ENCODE measurements at regions not wholly inside any gene's neighbourhood (a gene's known extent, or its start where the extent isn't known, plus 50 kb on each side); places are given as distances from the start of the nearest gene placed in this dataset.
"Not testable (repeated sequence)": the region's sequence is repeated elsewhere in the genome, so short reads cannot be mapped to it uniquely, and the experiment has no call there.

- no peak overlapping the region for H3K9ac ChIP-seq (ENCODE audit: low read length)
- H3K27me3 ChIP-seq (replicated peaks; ENCODE audit: control insufficient read depth, insufficient read depth, low read length), result no peaks in the 10 kb centered on the region
- DNase-seq (ENCODE audit: low read depth), result peak; percentile 33
- H3K36me3 ChIP-seq (ENCODE audit: control insufficient read depth, insufficient read depth, low read length, severe bottlenecking), result no peaks in the 10 kb centered on the region
- no peaks in the 10 kb centered on the region for H3K9me3 ChIP-seq (ENCODE audit: control insufficient read depth, low read length)
- H3K4me1 ChIP-seq (ENCODE audit: control insufficient read depth, insufficient read depth, low read length), result no peaks in the 10 kb centered on the region
- H3K4me3 ChIP-seq (ENCODE audit: low read length), result no peak overlapping the region
Observed at GRCh38 chr1:119253366-119253765, 112.9 kb upstream of the WARS2 start.

- no peak for DNase-seq (ENCODE audit: low read depth)
- no peaks in the 10 kb centered on the region for H3K36me3 ChIP-seq (ENCODE audit: control insufficient read depth, insufficient read depth, low read length, severe bottlenecking)
- H3K27me3 ChIP-seq (replicated peaks; ENCODE audit: control insufficient read depth, insufficient read depth, low read length), result no peaks in the 10 kb centered on the region
- H3K9ac ChIP-seq (ENCODE audit: low read length), result no peak overlapping the region
- no peaks in the 10 kb centered on the region for H3K4me1 ChIP-seq (ENCODE audit: control insufficient read depth, insufficient read depth, low read length)
- no peaks in the 10 kb centered on the region for H3K9me3 ChIP-seq (ENCODE audit: control insufficient read depth, low read length)
- no peak overlapping the region for H3K4me3 ChIP-seq (ENCODE audit: low read length)
Observed at GRCh38 chr1:119254067-119254720, 113.7 kb upstream of the WARS2 start.

GRCh38 chr1:119256089-119256488 is 112.5 kb upstream of the HAO2 start:
- H3K9ac ChIP-seq (ENCODE audit: low read length); H3K36me3 ChIP-seq (ENCODE audit: control insufficient read depth, insufficient read depth, low read length, severe bottlenecking); DNase-seq (ENCODE audit: low read depth); H3K9me3 ChIP-seq (ENCODE audit: control insufficient read depth, low read length); H3K4me1 ChIP-seq (ENCODE audit: control insufficient read depth, insufficient read depth, low read length); H3K4me3 ChIP-seq (ENCODE audit: low read length); H3K27me3 ChIP-seq (replicated peaks; ENCODE audit: control insufficient read depth, insufficient read depth, low read length): not testable (repeated sequence)

DNA sequence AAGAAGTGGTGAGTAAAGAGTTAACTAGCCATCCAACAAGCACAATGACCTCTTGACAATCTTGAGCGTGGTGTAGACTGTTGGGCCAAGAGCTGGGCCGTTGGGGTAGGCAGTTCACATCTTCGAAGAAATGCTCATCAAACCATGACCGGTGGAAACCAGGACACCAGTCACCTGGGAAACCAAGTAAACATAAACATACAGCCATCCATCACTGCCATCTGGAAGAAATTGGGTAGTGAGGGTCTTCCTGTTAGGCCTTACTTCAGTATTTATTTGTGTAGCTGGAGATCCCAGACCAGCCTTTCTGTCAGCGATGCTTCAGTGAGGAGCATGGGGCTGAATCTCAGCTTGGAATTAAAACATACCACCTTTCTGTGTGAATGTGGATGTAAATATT is 108.1 kb upstream of the HAO2 start:
- Histone ChIP-seq H3K9me3 (ENCODE audit: control insufficient read depth, low read length) (peaks cover 3% of the 10 kb centered on the region), H3K36me3 (ENCODE audit: control insufficient read depth, insufficient read depth, low read length, severe bottlenecking) (no peaks in the 10 kb centered on the region), H3K4me3 (ENCODE audit: low read length) (no peak overlapping the region), H3K27me3 (replicated peaks; ENCODE audit: control insufficient read depth, insufficient read depth, low read length) (no peaks in the 10 kb centered on the region), H3K4me1 (ENCODE audit: control insufficient read depth, insufficient read depth, low read length) (no peaks in the 10 kb centered on the region), H3K9ac (ENCODE audit: low read length) (no peak overlapping the region)
- DNase-seq (ENCODE audit: low read depth), result no peak

- Histone ChIP-seq H3K27me3 (replicated peaks; ENCODE audit: control insufficient read depth, insufficient read depth, low read length) (no peaks in the 10 kb centered on the region), H3K36me3 (ENCODE audit: control insufficient read depth, insufficient read depth, low read length, severe bottlenecking) (no peaks in the 10 kb centered on the region), H3K9ac (ENCODE audit: low read length) (no peak overlapping the region), H3K4me3 (ENCODE audit: low read length) (no peak overlapping the region), H3K4me1 (ENCODE audit: control insufficient read depth, insufficient read depth, low read length) (no peaks in the 10 kb centered on the region), H3K9me3 (ENCODE audit: control insufficient read depth, low read length) (no peaks in the 10 kb centered on the region)
- no peak for DNase-seq (ENCODE audit: low read depth)
Observed at GRCh38 chr1:119266386-119266785, 102.2 kb upstream of the HAO2 start.

DNA sequence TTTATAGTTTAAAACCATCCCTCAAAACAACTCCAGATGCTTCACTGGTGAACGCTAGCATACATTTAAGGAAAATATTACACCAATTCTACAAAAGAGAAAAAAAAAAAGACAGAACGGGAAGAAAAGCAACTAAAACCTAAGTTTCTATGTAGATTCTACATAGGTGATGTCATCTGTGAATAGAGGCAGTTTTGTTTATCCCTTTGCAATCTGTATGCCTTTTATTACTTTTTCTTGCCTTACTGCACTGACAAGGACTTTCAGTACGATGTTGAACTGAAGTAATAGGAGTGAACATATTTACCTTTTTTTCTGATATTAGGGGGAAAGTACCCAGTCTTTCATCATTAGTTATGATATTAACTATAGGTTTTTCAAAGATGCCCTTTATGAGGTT is 101.7 kb upstream of the HAO2 start:
- no peak for DNase-seq (ENCODE audit: low read depth)

DNA sequence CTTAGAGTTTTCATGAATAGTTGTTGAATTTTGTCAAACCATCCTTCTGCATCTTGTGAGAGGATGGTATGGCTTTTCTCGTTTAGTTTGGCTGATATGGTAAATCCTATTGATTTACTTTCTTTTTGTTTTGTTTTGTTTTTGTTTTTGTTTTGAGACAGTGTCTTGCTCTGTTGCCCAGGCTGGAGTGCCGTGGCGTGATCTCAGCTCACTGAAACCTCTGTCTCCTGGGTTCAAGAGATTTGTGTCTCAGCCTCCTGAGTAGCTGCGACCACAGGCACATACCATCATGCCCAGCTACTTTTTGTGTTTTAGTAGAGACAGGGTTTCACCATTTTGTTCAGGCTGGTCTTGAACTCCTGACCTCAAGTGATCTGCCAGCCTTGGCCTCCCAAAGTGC is 101.3 kb upstream of the HAO2 start:
- not testable (repeated sequence) for H3K4me3 ChIP-seq (ENCODE audit: low read length); H3K36me3 ChIP-seq (ENCODE audit: control insufficient read depth, insufficient read depth, low read length, severe bottlenecking); H3K4me1 ChIP-seq (ENCODE audit: control insufficient read depth, insufficient read depth, low read length)

More for the DNA sequence above, 101.7 kb upstream of the HAO2 start:
- Histone ChIP-seq H3K36me3 (ENCODE audit: control insufficient read depth, insufficient read depth, low read length, severe bottlenecking) (no peaks in the 10 kb centered on the region), H3K4me1 (ENCODE audit: control insufficient read depth, insufficient read depth, low read length) (no peaks in the 10 kb centered on the region), H3K9me3 (ENCODE audit: control insufficient read depth, low read length) (no peaks in the 10 kb centered on the region), H3K27me3 (replicated peaks; ENCODE audit: control insufficient read depth, insufficient read depth, low read length) (no peaks in the 10 kb centered on the region), H3K4me3 (ENCODE audit: low read length) (no peak overlapping the region), H3K9ac (ENCODE audit: low read length) (no peak overlapping the region)

GRCh38 chr1:119268879-119269278 is 99.7 kb upstream of the HAO2 start:
- Histone ChIP-seq H3K36me3 (ENCODE audit: control insufficient read depth, insufficient read depth, low read length, severe bottlenecking) (no peaks in the 10 kb centered on the region), H3K27me3 (replicated peaks; ENCODE audit: control insufficient read depth, insufficient read depth, low read length) (no peaks in the 10 kb centered on the region), H3K4me3 (ENCODE audit: low read length) (no peak overlapping the region), H3K4me1 (ENCODE audit: control insufficient read depth, insufficient read depth, low read length) (no peaks in the 10 kb centered on the region), H3K9ac (ENCODE audit: low read length) (no peak overlapping the region), H3K9me3 (ENCODE audit: control insufficient read depth, low read length) (no peaks in the 10 kb centered on the region)
- no peak for DNase-seq (ENCODE audit: low read depth)

More for the DNA sequence above, 101.3 kb upstream of the HAO2 start:
- H3K9ac ChIP-seq (ENCODE audit: low read length); H3K27me3 ChIP-seq (replicated peaks; ENCODE audit: control insufficient read depth, insufficient read depth, low read length); H3K9me3 ChIP-seq (ENCODE audit: control insufficient read depth, low read length); DNase-seq (ENCODE audit: low read depth): not testable (repeated sequence)

- DNase-seq (ENCODE audit: low read depth), result peak; percentile 90
Observed at GRCh38 chr1:119275145-119276134, 93.1 kb upstream of the HAO2 start.

GRCh38 chr1:119276558-119276957 is 92.0 kb upstream of the HAO2 start:
- no peaks in the 10 kb centered on the region for H3K27me3 ChIP-seq (replicated peaks; ENCODE audit: control insufficient read depth, insufficient read depth, low read length)
- no peak for DNase-seq (ENCODE audit: low read depth)
- peak overlapping the region; percentile 51 for H3K9ac ChIP-seq (ENCODE audit: low read length)
- peaks cover 29% of the 10 kb centered on the region for H3K4me1 ChIP-seq (ENCODE audit: control insufficient read depth, insufficient read depth, low read length)
- no peaks in the 10 kb centered on the region for H3K9me3 ChIP-seq (ENCODE audit: control insufficient read depth, low read length)
- no peaks in the 10 kb centered on the region for H3K36me3 ChIP-seq (ENCODE audit: control insufficient read depth, insufficient read depth, low read length, severe bottlenecking)
- H3K4me3 ChIP-seq (ENCODE audit: low read length), result peak overlapping the region; percentile 56

More at GRCh38 chr1:119275145-119276134, 93.1 kb upstream of the HAO2 start:
- Histone ChIP-seq H3K9me3 (ENCODE audit: control insufficient read depth, low read length) (no peaks in the 10 kb centered on the region), H3K27me3 (replicated peaks; ENCODE audit: control insufficient read depth, insufficient read depth, low read length) (no peaks in the 10 kb centered on the region), H3K4me3 (ENCODE audit: low read length) (peak overlapping the region; percentile 56), H3K4me1 (ENCODE audit: control insufficient read depth, insufficient read depth, low read length) (peaks cover 26% of the 10 kb centered on the region), H3K36me3 (ENCODE audit: control insufficient read depth, insufficient read depth, low read length, severe bottlenecking) (no peaks in the 10 kb centered on the region), H3K9ac (ENCODE audit: low read length) (peak overlapping the region; percentile 51)

All from adipocyte (in vitro differentiated cells).